ENCODE measurements at regions not wholly inside any gene's neighbourhood (a gene's known extent, or its start where the extent isn't known, plus 50 kb on each side); places are given as distances from the start of the nearest gene placed in this dataset.

DNA sequence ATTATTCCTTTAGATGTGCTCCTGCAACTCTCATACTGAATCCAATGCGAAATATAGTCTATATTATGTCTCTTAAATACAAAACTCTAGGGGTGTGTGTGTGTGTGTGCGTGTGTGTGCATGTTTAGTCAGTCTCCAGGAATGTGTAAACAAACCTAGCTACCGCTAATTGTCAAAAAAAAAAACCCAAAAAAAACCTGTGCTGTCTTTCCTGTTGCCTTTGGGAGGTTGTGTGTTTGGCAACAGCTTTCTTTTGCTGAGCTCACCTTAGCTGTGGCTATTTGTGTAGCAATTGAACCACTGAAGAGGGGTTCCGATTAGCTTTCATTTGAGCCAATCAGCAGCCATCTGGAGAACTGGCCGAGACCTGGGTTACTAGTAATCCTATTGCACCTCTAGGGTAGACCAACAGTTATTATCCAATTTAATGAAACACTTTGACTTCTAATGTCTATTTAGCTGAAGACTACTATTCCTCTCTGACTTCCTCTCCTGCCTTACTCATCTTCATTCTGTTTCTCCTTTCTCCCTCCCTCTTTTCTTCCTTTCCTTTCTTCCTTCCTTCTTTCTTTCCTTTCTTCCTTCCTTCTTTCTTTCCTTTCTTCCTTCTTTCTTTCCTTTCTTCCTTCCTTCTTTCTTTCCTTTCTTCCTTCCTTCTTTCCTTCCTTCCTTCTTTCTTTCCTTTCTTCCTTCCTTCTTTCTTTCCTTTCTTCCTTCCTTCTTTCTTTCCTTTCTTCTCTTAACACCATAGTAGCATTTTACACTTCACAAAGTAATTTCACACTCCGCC lies 471.1 kb downstream of the GBA3 start:
- TF ChIP-seq, protein P1, sequence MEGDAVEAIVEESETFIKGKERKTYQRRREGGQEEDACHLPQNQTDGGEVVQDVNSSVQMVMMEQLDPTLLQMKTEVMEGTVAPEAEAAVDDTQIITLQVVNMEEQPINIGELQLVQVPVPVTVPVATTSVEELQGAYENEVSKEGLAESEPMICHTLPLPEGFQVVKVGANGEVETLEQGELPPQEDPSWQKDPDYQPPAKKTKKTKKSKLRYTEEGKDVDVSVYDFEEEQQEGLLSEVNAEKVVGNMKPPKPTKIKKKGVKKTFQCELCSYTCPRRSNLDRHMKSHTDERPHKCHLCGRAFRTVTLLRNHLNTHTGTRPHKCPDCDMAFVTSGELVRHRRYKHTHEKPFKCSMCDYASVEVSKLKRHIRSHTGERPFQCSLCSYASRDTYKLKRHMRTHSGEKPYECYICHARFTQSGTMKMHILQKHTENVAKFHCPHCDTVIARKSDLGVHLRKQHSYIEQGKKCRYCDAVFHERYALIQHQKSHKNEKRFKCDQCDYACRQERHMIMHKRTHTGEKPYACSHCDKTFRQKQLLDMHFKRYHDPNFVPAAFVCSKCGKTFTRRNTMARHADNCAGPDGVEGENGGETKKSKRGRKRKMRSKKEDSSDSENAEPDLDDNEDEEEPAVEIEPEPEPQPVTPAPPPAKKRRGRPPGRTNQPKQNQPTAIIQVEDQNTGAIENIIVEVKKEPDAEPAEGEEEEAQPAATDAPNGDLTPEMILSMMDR (IDR thresholded peaks at IDR 0.05) = no peak
- no peak for TF ChIP-seq POLR2A (IDR thresholded peaks at IDR 0.05)
